Neural progenitor cell (in vitro differentiated cells): ENCODE measurements at regions not wholly inside any gene's neighbourhood (a gene's known extent, or its start where the extent isn't known, plus 50 kb on each side); places are given as distances from the start of the nearest gene placed in this dataset.

Source experiments
- DNase-seq: peaks from one replicate; pipeline ENCODE4 v3.0.0-alpha.2; 2016; ENCODE audit warnings: low spot score
- H2AFZ ChIP-seq: fragments of 200-600 bp; sonication (generic); replicated peaks from 2 replicates; pipeline ENCODE4 v1.6.1; 2016; ENCODE audit warnings: antibody characterized with exemption
- H3F3A ChIP-seq: fragments of 200-600 bp; sonication (generic); 2 replicates; pipeline ENCODE4 v1.6.1; 2016; ENCODE audit warnings: antibody characterized with exemption, low read depth
- H3K27ac ChIP-seq: fragments of 200-600 bp; sonication (generic); 2 replicates; pipeline ENCODE4 v1.5.1; 2016; ENCODE audit warnings: mild to moderate bottlenecking
- H3K27me3 ChIP-seq: fragments of 200-600 bp; sonication (generic); 2 replicates; pipeline ENCODE4 v1.6.1; 2016; ENCODE audit warnings: mild to moderate bottlenecking, moderate library complexity
- H3K36me3 ChIP-seq: fragments of 200-600 bp; sonication (generic); 2 replicates; pipeline ENCODE4 v1.5.1; 2016
- H3K4me1 ChIP-seq: fragments of 200-600 bp; sonication (generic); 2 replicates; pipeline ENCODE4 v1.6.1; 2016; ENCODE audit warnings: mixed run types
- H3K4me2 ChIP-seq: fragments of 200-600 bp; sonication (generic); 2 replicates; pipeline ENCODE4 v1.6.1; 2016
- H3K4me3 ChIP-seq: fragments of 200-600 bp; sonication (generic); 2 replicates; pipeline ENCODE4 v1.5.1; 2016
- H3K79me2 ChIP-seq: fragments of 200-600 bp; sonication (generic); 2 replicates; pipeline ENCODE4 v1.6.1; 2016; ENCODE audit warnings: low read depth
- H3K9ac ChIP-seq: fragments of 200-600 bp; sonication (generic); 2 replicates; pipeline ENCODE4 v1.6.1; 2016
- H3K9me3 ChIP-seq: fragments of 200-600 bp; sonication (generic); 2 replicates; pipeline ENCODE4 v1.5.1; 2016; ENCODE audit warnings: low read depth
- H4K20me1 ChIP-seq: fragments of 200-600 bp; sonication (generic); 2 replicates; pipeline ENCODE4 v1.6.1; 2016; ENCODE audit warnings: low read depth
- H3K27ac Mint-ChIP-seq: 3 replicates; pipeline ENCODE4 v1.8.0; 2021; ENCODE audit warnings: mixed read lengths
- H3K27me3 Mint-ChIP-seq: 2 replicates; pipeline ENCODE4 v1.8.0; 2022; ENCODE audit warnings: low read depth, mild to moderate bottlenecking, inconsistent platforms, moderate library complexity, mixed read lengths; ENCODE audit not compliant: insufficient read depth
- H3K36me3 Mint-ChIP-seq: 3 replicates; pipeline ENCODE4 v1.8.0; 2021; ENCODE audit warnings: mixed read lengths
- H3K4me1 Mint-ChIP-seq: 3 replicates; pipeline ENCODE4 v1.8.0; 2021; ENCODE audit warnings: mixed read lengths
- H3K4me3 Mint-ChIP-seq: 3 replicates; pipeline ENCODE4 v1.8.0; 2021; ENCODE audit warnings: mild to moderate bottlenecking, moderate library complexity, mixed read lengths
- H3K9me3 Mint-ChIP-seq: 3 replicates; pipeline ENCODE4 v1.8.0; 2020; ENCODE audit warnings: mixed read lengths
- CTCF ChIP-seq: fragments of 200-600 bp; sonication (generic); IDR thresholded peaks from 2 replicates; pipeline ENCODE4 v1.5.1; 2017; ENCODE audit warnings: antibody characterized with exemption, mild to moderate bottlenecking
- EZH2 ChIP-seq: fragments of 200-600 bp; sonication (generic); IDR thresholded peaks from 2 replicates; pipeline ENCODE4 v1.6.1; 2017; ENCODE audit warnings: antibody characterized with exemption, mild to moderate bottlenecking, moderate library complexity
- EZH2phosphoT487 ChIP-seq: fragments of 200-600 bp; sonication (generic); IDR thresholded peaks from 2 replicates; pipeline ENCODE4 v1.6.1; 2017; ENCODE audit warnings: antibody characterized with exemption

GRCh38 chr6:66664112-66664511 lies 957.1 kb upstream of the EYS start:
- no peak overlapping the region for H3K4me3 Mint-ChIP-seq
- TF ChIP-seq CTCF (no peak), EZH2phosphoT487 (no peak), EZH2 (no peak)
- no peak overlapping the region for H3K4me2 ChIP-seq
- no peak overlapping the region for H2AFZ ChIP-seq
- no peak overlapping the region for H3K27ac Mint-ChIP-seq
- H3K27me3 Mint-ChIP-seq: no peaks in the 10 kb centered on the region
- no peaks in the 10 kb centered on the region for H4K20me1 ChIP-seq
- no peaks in the 10 kb centered on the region for H3K27me3 ChIP-seq
- no peak overlapping the region for H3K9ac ChIP-seq
- H3K36me3 ChIP-seq: no peaks in the 10 kb centered on the region
- H3K9me3 ChIP-seq: no peaks in the 10 kb centered on the region
- H3K27ac ChIP-seq: no peak overlapping the region
- H3K4me1 ChIP-seq: peaks cover 16% of the 10 kb centered on the region
- peaks cover 15% of the 10 kb centered on the region for H3K4me1 Mint-ChIP-seq
- no peaks in the 10 kb centered on the region for H3K36me3 Mint-ChIP-seq
- H3F3A ChIP-seq: peaks cover 13% of the 10 kb centered on the region
- no peak overlapping the region for H3K4me3 ChIP-seq
- no peaks in the 10 kb centered on the region for H3K9me3 Mint-ChIP-seq
- H3K79me2 ChIP-seq: no peaks in the 10 kb centered on the region
- DNase-seq: no peak

- Mint-ChIP-seq H3K9me3 (no peaks in the 10 kb centered on the region), H3K27ac (peak overlapping the region; percentile 91), H3K27me3 (no peaks in the 10 kb centered on the region), H3K4me3 (peak overlapping the region; percentile 74), H3K4me1 (peaks cover 10% of the 10 kb centered on the region), H3K36me3 (no peaks in the 10 kb centered on the region)
- Histone ChIP-seq H3K4me2 (peak overlapping the region; percentile 68), H2AFZ (no peak overlapping the region), H3K9ac (no peak overlapping the region), H3K36me3 (no peaks in the 10 kb centered on the region), H3K4me1 (peaks cover 16% of the 10 kb centered on the region), H3K27ac (peak overlapping the region; percentile 91), H3K4me3 (peak overlapping the region; percentile 30), H4K20me1 (no peaks in the 10 kb centered on the region), H3K79me2 (no peaks in the 10 kb centered on the region), H3F3A (peaks cover 13% of the 10 kb centered on the region), H3K27me3 (no peaks in the 10 kb centered on the region), H3K9me3 (no peaks in the 10 kb centered on the region)
- no peak for TF ChIP-seq EZH2phosphoT487
- peak; percentile 77 for DNase-seq
These were observed 955.9 kb upstream of the EYS start for GRCh38 chr6:66662721-66663507.

- peaks cover 16% of the 10 kb centered on the region for H3K4me1 ChIP-seq
- no peaks in the 10 kb centered on the region for H3K27me3 ChIP-seq
- no peaks in the 10 kb centered on the region for H3K9me3 ChIP-seq
- H3K4me3 ChIP-seq: peak overlapping the region; percentile 30
- H3K27ac ChIP-seq: peak overlapping the region; percentile 91
- TF ChIP-seq EZH2phosphoT487 (no peak), EZH2 (no peak), CTCF (peak; percentile 64)
- no peaks in the 10 kb centered on the region for H3K36me3 ChIP-seq
- H3F3A ChIP-seq: peaks cover 13% of the 10 kb centered on the region
- H3K4me1 Mint-ChIP-seq: peaks cover 10% of the 10 kb centered on the region
- H3K4me3 Mint-ChIP-seq: no peak overlapping the region
- H3K9ac ChIP-seq: no peak overlapping the region
- peak; percentile 17 for DNase-seq
- no peak overlapping the region for H2AFZ ChIP-seq
- no peaks in the 10 kb centered on the region for H3K27me3 Mint-ChIP-seq
- H3K79me2 ChIP-seq: no peaks in the 10 kb centered on the region
- H3K27ac Mint-ChIP-seq: no peak overlapping the region
- no peaks in the 10 kb centered on the region for H3K36me3 Mint-ChIP-seq
- H3K4me2 ChIP-seq: peak overlapping the region; percentile 68
- H3K9me3 Mint-ChIP-seq: peaks cover 6% of the 10 kb centered on the region
- no peaks in the 10 kb centered on the region for H4K20me1 ChIP-seq
These were observed 955.2 kb upstream of the EYS start for GRCh38 chr6:66662196-66662595.

- Histone ChIP-seq H3K9ac (no peak overlapping the region), H3K4me3 (no peak overlapping the region), H4K20me1 (no peaks in the 10 kb centered on the region), H3K9me3 (no peaks in the 10 kb centered on the region), H3K36me3 (no peaks in the 10 kb centered on the region), H3K27me3 (no peaks in the 10 kb centered on the region), H3F3A (no peaks in the 10 kb centered on the region), H3K27ac (no peak overlapping the region), H2AFZ (no peak overlapping the region), H3K4me1 (no peaks in the 10 kb centered on the region), H3K4me2 (no peak overlapping the region), H3K79me2 (no peaks in the 10 kb centered on the region)
- Mint-ChIP-seq H3K27ac (no peak overlapping the region), H3K9me3 (peaks cover 41% of the 10 kb centered on the region), H3K4me1 (no peaks in the 10 kb centered on the region), H3K27me3 (no peaks in the 10 kb centered on the region), H3K36me3 (no peaks in the 10 kb centered on the region), H3K4me3 (no peak overlapping the region)
- no peak for DNase-seq
- TF ChIP-seq CTCF (no peak), EZH2 (no peak), EZH2phosphoT487 (no peak)
These were observed 948.4 kb upstream of the EYS start for GRCh38 chr6:66655420-66655819.
